ENCODE measurements at regions not wholly inside any gene's neighbourhood (a gene's known extent, or its start where the extent isn't known, plus 50 kb on each side); places are given as distances from the start of the nearest gene placed in this dataset.

DNA sequence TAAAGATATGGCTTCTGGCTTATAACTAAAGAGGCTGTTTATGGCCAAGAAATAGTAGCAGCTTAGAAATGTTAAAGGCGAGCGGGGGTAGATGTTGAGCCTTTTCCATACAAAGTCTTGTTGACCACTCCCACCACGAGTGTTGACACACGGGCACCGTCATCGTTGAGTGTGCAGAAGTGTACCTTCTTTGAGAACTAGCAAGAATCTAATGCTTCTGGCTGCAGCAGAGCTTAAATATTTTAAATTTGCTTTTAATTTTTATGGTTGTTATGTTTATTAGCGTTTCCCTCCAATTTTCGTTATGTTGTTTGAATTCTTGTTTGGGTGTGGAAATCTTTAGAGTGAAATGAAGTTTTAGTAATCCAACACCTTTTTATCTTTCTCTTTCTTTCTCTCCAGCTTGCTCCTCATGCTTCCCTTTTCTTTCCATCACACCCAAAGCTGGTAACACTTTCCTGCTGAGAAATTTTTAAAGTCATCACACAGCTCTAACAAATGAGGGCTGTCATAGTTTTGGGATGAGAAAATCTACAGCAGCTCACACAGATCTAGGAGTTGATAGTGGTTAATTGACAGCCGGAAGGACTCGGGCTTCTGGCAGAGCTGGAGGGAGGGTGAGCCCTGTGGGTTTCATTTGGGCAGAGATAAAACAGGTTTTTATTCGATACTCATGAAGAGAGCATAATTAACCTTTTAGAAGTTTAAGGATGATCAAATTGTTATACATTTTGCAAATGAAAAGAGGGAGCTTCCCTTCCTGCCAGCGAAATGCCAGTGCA lies 120.1 kb upstream of the ZNF608 start:
- TF ChIP-seq, protein P1, sequence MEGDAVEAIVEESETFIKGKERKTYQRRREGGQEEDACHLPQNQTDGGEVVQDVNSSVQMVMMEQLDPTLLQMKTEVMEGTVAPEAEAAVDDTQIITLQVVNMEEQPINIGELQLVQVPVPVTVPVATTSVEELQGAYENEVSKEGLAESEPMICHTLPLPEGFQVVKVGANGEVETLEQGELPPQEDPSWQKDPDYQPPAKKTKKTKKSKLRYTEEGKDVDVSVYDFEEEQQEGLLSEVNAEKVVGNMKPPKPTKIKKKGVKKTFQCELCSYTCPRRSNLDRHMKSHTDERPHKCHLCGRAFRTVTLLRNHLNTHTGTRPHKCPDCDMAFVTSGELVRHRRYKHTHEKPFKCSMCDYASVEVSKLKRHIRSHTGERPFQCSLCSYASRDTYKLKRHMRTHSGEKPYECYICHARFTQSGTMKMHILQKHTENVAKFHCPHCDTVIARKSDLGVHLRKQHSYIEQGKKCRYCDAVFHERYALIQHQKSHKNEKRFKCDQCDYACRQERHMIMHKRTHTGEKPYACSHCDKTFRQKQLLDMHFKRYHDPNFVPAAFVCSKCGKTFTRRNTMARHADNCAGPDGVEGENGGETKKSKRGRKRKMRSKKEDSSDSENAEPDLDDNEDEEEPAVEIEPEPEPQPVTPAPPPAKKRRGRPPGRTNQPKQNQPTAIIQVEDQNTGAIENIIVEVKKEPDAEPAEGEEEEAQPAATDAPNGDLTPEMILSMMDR (conservative IDR thresholded peaks at IDR 0.05), result no peak
- peak overlapping the region; percentile 1; the same call in 1 of the 2 replicates for H3K27ac ChIP-seq

DNA sequence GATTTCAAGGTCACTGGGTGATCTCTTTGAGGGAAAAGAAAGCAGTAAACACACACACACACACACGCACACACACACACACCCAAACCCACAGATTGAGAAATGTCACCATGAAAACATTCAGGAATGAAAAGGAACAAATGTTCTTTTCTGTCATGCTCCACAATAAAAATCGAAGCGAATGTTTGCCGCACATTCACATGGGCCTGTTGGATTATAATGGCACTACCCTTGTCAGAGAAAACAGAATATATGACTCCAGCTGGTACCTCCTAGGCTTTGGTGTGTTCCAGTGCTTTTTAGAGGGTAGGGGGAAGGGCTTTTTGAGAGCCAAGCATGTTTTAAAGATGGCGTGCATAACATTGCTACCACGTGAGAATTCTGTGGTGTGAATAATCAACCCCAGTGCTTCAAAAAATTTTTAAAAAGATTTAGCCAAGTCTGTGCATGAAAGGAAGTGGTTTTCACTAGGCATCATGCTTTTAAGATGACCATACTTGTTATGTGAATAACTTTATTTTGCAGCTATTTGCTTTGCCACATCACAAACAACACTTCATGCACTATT lies 120.8 kb upstream of the ZNF608 start:
- H3K27ac ChIP-seq, result peak overlapping the region; percentile 1; the same call in 1 of the 2 replicates
- TF ChIP-seq, protein P1 (conservative IDR thresholded peaks at IDR 0.05), result no peak

GRCh38 chr5:124868676-124869075 lies 122.2 kb upstream of the ZNF608 start:
- TF ChIP-seq, protein P1 (conservative IDR thresholded peaks at IDR 0.05), result no peak

GRCh38 chr5:124869426-124870033 lies 123.1 kb upstream of the ZNF608 start:
- peak overlapping the region; percentile 54 for H3K27ac ChIP-seq
- TF ChIP-seq, protein P1 (conservative IDR thresholded peaks at IDR 0.05), result no peak

More at GRCh38 chr5:124868676-124869075, 122.2 kb upstream of the ZNF608 start:
- H3K27ac ChIP-seq, result peak overlapping the region; percentile 54

DNA sequence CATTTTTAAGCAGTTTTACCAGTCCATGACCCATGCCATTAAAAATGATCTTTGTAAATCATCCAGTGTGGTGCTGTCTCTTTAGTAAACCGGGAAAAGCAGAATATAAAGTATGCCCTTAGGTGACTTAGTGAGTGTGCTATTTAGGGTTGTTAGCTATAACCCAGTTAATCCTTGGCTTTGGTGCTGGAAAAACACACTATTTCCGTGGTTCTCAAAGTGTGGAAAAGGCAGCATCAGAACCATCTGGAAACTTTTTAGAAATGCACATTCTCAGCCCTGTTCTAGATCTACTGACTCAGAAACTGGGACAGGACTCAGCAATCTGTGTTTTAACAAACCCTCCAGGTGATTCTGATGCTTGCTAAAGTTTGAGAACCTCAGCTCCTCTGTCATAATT lies 123.6 kb upstream of the ZNF608 start:
- TF ChIP-seq, protein P1 (conservative IDR thresholded peaks at IDR 0.05), result no peak
- peak overlapping the region; percentile 54 for H3K27ac ChIP-seq

DNA sequence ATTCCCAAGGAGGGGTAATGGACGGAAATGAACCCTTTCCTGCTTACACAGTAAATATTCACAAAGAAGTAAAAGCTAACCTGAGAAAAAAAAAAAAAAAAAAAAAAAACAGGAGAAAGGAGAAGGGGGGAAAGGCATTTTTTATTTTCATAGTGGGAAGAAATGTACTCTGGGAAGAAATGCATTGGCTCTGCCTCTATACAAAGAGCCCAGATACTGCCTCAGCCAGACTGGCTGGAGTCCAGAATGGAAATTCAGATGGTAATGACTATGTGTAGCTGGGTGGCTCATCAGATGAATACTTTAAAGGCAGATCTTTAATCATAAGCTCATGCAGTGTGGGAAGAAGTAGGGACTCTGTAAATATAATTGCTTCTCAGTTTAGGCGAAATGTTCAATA lies 124.9 kb upstream of the ZNF608 start:
- no peak overlapping the region for H3K27ac ChIP-seq
- TF ChIP-seq, protein P1 (conservative IDR thresholded peaks at IDR 0.05), result no peak

- no peak overlapping the region for H3K27ac ChIP-seq
- TF ChIP-seq, protein P1 (conservative IDR thresholded peaks at IDR 0.05), result no peak
Observed at GRCh38 chr5:124872086-124872485, 125.6 kb upstream of the ZNF608 start.

Measured in VCaP (cell line).